ENCODE measurements at regions not wholly inside any gene's neighbourhood (a gene's known extent, or its start where the extent isn't known, plus 50 kb on each side); places are given as distances from the start of the nearest gene placed in this dataset.

GRCh38 chr7:153939177-153939576 is 113.0 kb upstream of the DPP6 start:
- Histone ChIP-seq H3K9me3 (ENCODE audit: low read length) (no peaks in the 10 kb centered on the region), H3K27ac (ENCODE audit: low read length) (no peak overlapping the region), H2AFZ (ENCODE audit: low read depth, low read length) (no peak overlapping the region)

GRCh38 chr7:153939654-153940053 is 112.5 kb upstream of the DPP6 start:
- Histone ChIP-seq H3K4me3 (ENCODE audit: low read length) (no peak overlapping the region), H3K9me3 (ENCODE audit: low read length) (no peaks in the 10 kb centered on the region), H3K36me3 (ENCODE audit: insufficient read depth, low read length) (no peaks in the 10 kb centered on the region), H3K9ac (ENCODE audit: low read length) (no peak overlapping the region), H3K79me2 (replicated peaks; ENCODE audit: insufficient read depth, low read length) (no peaks in the 10 kb centered on the region), H3K27me3 (ENCODE audit: insufficient read depth, low read depth, low read length) (no peaks in the 10 kb centered on the region), H3F3A (ENCODE audit: insufficient read depth, low read length, poor library complexity, severe bottlenecking) (peaks cover 5% of the 10 kb centered on the region), H3K4me2 (ENCODE audit: low read length) (no peak overlapping the region), H4K20me1 (ENCODE audit: insufficient read depth) (no peaks in the 10 kb centered on the region), H3K27ac (ENCODE audit: low read length) (no peak overlapping the region), H3K9me2 (ENCODE audit: insufficient read depth, low read length) (no peaks in the 10 kb centered on the region), H2AFZ (ENCODE audit: low read depth, low read length) (no peak overlapping the region)
- TF ChIP-seq RAD21 (conservative IDR thresholded peaks at IDR 0.05) (no peak), SMC3 (conservative IDR thresholded peaks at IDR 0.05; ENCODE audit: poor library complexity) (no peak), EZH2 (IDR thresholded peaks at IDR 0.05; ENCODE audit: borderline replicate concordance, insufficient read depth, low read length, poor library complexity, severe bottlenecking) (no peak), TAF1 (IDR thresholded peaks at IDR 0.05; ENCODE audit: low read depth) (no peak), MXI1 (conservative IDR thresholded peaks at IDR 0.05; ENCODE audit: poor library complexity, severe bottlenecking) (no peak), EP300 (conservative IDR thresholded peaks at IDR 0.05; ENCODE audit: poor library complexity, severe bottlenecking) (no peak), POLR2AphosphoS5 (IDR thresholded peaks at IDR 0.05) (no peak)
- TF ChIP-seq, protein P1, sequence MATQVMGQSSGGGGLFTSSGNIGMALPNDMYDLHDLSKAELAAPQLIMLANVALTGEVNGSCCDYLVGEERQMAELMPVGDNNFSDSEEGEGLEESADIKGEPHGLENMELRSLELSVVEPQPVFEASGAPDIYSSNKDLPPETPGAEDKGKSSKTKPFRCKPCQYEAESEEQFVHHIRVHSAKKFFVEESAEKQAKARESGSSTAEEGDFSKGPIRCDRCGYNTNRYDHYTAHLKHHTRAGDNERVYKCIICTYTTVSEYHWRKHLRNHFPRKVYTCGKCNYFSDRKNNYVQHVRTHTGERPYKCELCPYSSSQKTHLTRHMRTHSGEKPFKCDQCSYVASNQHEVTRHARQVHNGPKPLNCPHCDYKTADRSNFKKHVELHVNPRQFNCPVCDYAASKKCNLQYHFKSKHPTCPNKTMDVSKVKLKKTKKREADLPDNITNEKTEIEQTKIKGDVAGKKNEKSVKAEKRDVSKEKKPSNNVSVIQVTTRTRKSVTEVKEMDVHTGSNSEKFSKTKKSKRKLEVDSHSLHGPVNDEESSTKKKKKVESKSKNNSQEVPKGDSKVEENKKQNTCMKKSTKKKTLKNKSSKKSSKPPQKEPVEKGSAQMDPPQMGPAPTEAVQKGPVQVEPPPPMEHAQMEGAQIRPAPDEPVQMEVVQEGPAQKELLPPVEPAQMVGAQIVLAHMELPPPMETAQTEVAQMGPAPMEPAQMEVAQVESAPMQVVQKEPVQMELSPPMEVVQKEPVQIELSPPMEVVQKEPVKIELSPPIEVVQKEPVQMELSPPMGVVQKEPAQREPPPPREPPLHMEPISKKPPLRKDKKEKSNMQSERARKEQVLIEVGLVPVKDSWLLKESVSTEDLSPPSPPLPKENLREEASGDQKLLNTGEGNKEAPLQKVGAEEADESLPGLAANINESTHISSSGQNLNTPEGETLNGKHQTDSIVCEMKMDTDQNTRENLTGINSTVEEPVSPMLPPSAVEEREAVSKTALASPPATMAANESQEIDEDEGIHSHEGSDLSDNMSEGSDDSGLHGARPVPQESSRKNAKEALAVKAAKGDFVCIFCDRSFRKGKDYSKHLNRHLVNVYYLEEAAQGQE (IDR thresholded peaks at IDR 0.05; ENCODE audit: borderline replicate concordance): no peak
- TF ChIP-seq, protein P2, sequence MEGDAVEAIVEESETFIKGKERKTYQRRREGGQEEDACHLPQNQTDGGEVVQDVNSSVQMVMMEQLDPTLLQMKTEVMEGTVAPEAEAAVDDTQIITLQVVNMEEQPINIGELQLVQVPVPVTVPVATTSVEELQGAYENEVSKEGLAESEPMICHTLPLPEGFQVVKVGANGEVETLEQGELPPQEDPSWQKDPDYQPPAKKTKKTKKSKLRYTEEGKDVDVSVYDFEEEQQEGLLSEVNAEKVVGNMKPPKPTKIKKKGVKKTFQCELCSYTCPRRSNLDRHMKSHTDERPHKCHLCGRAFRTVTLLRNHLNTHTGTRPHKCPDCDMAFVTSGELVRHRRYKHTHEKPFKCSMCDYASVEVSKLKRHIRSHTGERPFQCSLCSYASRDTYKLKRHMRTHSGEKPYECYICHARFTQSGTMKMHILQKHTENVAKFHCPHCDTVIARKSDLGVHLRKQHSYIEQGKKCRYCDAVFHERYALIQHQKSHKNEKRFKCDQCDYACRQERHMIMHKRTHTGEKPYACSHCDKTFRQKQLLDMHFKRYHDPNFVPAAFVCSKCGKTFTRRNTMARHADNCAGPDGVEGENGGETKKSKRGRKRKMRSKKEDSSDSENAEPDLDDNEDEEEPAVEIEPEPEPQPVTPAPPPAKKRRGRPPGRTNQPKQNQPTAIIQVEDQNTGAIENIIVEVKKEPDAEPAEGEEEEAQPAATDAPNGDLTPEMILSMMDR (IDR thresholded peaks at IDR 0.05; ENCODE audit: poor library complexity, severe bottlenecking): no peak

More at GRCh38 chr7:153939177-153939576, 113.0 kb upstream of the DPP6 start:
- Histone ChIP-seq H3K4me2 (ENCODE audit: low read length) (no peak overlapping the region), H3K9ac (ENCODE audit: low read length) (no peak overlapping the region), H3K79me2 (replicated peaks; ENCODE audit: insufficient read depth, low read length) (no peaks in the 10 kb centered on the region), H3K27me3 (ENCODE audit: insufficient read depth, low read depth, low read length) (no peaks in the 10 kb centered on the region), H3F3A (ENCODE audit: insufficient read depth, low read length, poor library complexity, severe bottlenecking) (peaks cover 5% of the 10 kb centered on the region), H3K36me3 (ENCODE audit: insufficient read depth, low read length) (no peaks in the 10 kb centered on the region), H3K9me2 (ENCODE audit: insufficient read depth, low read length) (no peaks in the 10 kb centered on the region), H3K4me3 (ENCODE audit: low read length) (no peak overlapping the region), H4K20me1 (ENCODE audit: insufficient read depth) (no peaks in the 10 kb centered on the region)
- TF ChIP-seq, protein P1 (IDR thresholded peaks at IDR 0.05; ENCODE audit: borderline replicate concordance): no peak
- TF ChIP-seq EZH2 (IDR thresholded peaks at IDR 0.05; ENCODE audit: borderline replicate concordance, insufficient read depth, low read length, poor library complexity, severe bottlenecking) (no peak), MXI1 (conservative IDR thresholded peaks at IDR 0.05; ENCODE audit: poor library complexity, severe bottlenecking) (no peak), SMC3 (conservative IDR thresholded peaks at IDR 0.05; ENCODE audit: poor library complexity) (no peak), TAF1 (IDR thresholded peaks at IDR 0.05; ENCODE audit: low read depth) (no peak), EP300 (conservative IDR thresholded peaks at IDR 0.05; ENCODE audit: poor library complexity, severe bottlenecking) (no peak), POLR2AphosphoS5 (IDR thresholded peaks at IDR 0.05) (no peak), RAD21 (conservative IDR thresholded peaks at IDR 0.05) (no peak)
- TF ChIP-seq, protein P2 (IDR thresholded peaks at IDR 0.05; ENCODE audit: poor library complexity, severe bottlenecking): no peak
